Activated naive CD4-positive, alpha-beta T cell treated with anti-CD3 and anti-CD28 coated beads, Interleukin-2, amount 10 ng/mL, durations not matched to agents 7 days and 5 days (primary cell): ENCODE measurements at regions not wholly inside any gene's neighbourhood (a gene's known extent, or its start where the extent isn't known, plus 50 kb on each side); places are given as distances from the start of the nearest gene placed in this dataset.

Experiments used
- CTCF ChIA-PET: fragments of 350-600 bp; sonication (Branson Sonifier 250); formaldehyde crosslinking; loops from one replicate; lab custom pipeline; 2021; ENCODE audit warnings: antibody characterized with exemption; lab: Charles Lee
- DNase-seq: peaks from one replicate; pipeline ENCODE4 v3.0.0-alpha.2; 2020
- H3K27ac Mint-ChIP-seq: one replicate; pipeline ENCODE4 v1.8.0; 2021; ENCODE audit warnings: mild to moderate bottlenecking, moderate library complexity, mixed read lengths
- H3K27me3 Mint-ChIP-seq: one replicate; pipeline ENCODE4 v1.8.0; 2021; ENCODE audit warnings: mild to moderate bottlenecking, mixed read lengths
- H3K36me3 Mint-ChIP-seq: one replicate; pipeline ENCODE4 v1.8.0; 2021; ENCODE audit warnings: mixed read lengths
- H3K4me1 Mint-ChIP-seq: one replicate; pipeline ENCODE4 v1.8.0; 2021; ENCODE audit warnings: mixed read lengths
- H3K4me3 Mint-ChIP-seq: one replicate; pipeline ENCODE4 v1.8.0; 2021; ENCODE audit warnings: mild to moderate bottlenecking, moderate library complexity, mixed read lengths
- H3K9me3 Mint-ChIP-seq: one replicate; pipeline ENCODE4 v1.8.0; 2021; ENCODE audit warnings: mixed read lengths

DNA sequence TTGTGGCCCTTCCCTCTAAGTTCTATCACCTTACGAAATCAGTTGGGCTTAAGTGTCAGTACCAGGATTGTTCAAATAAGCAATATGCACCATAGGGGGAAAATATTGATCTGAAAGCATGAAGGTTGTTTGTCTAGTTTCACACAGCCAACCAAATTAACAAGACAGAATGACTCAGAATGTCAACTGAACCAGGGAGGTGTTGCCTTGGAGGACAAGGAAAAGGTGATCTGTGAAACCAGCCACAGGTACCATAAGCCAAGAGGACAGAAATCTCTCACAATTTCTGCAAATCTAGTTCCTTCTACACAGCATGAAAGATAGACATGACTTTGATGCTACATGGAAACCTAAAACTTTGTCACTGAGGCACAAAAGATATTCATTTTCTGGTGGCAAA lies 297.9 kb downstream of the BCL11B start:
- CTCF ChIA-PET, result no interaction called here
- peaks cover 15% of the 10 kb centered on the region for H3K27me3 Mint-ChIP-seq
- H3K4me1 Mint-ChIP-seq, result no peaks in the 10 kb centered on the region
- no peak overlapping the region for H3K27ac Mint-ChIP-seq
- DNase-seq, result no peak
- peaks cover 7% of the 10 kb centered on the region for H3K9me3 Mint-ChIP-seq
- peaks cover 4% of the 10 kb centered on the region for H3K36me3 Mint-ChIP-seq
- no peak overlapping the region for H3K4me3 Mint-ChIP-seq

DNA sequence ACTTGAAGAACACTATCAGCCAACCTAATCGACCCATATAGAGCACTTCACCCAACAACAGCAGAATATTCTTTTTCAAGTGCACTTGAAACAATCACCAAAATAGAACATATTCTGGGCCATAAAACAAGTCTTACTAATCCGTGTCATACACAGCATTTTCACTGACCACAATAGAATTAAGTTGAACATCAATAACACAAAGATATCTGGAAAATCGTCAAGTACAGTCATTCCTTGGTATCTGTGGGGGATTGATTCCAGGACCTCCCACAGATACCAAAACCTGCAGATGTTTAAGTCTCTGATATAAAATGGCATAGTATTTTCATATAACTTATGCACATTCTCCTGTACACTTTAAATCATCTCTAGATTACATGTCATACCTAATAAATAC lies 295.7 kb downstream of the BCL11B start:
- Mint-ChIP-seq H3K9me3 (peaks cover 14% of the 10 kb centered on the region), H3K27me3 (peaks cover 11% of the 10 kb centered on the region), H3K4me3 (no peak overlapping the region), H3K27ac (no peak overlapping the region), H3K4me1 (peaks cover 4% of the 10 kb centered on the region), H3K36me3 (peaks cover 12% of the 10 kb centered on the region)
- DNase-seq, result no peak
- CTCF ChIA-PET, result no interaction called here

DNA sequence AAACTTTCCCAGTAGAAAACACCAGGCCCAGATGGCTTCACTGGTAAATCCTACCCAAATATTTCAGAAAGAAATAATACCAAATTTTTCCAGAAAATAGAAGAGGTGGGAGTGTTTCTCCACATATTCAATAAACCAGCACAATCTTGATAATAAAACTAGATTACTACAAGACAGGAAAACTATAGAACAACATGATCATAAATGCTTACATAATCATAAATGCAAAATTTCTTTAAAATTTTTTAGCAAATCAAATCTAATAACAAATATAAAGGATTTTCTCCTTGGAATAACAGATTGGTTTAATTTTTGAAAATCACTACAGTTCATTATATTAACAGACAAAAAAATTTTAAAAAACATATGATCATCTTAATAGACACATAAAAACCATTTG lies 294.5 kb downstream of the BCL11B start:
- Mint-ChIP-seq H3K4me3 (no peak overlapping the region), H3K36me3 (peaks cover 12% of the 10 kb centered on the region), H3K4me1 (peaks cover 12% of the 10 kb centered on the region), H3K27me3 (peaks cover 9% of the 10 kb centered on the region), H3K9me3 (peaks cover 14% of the 10 kb centered on the region), H3K27ac (no peak overlapping the region)
- no peak for DNase-seq
- CTCF ChIA-PET, result no interaction called here

DNA sequence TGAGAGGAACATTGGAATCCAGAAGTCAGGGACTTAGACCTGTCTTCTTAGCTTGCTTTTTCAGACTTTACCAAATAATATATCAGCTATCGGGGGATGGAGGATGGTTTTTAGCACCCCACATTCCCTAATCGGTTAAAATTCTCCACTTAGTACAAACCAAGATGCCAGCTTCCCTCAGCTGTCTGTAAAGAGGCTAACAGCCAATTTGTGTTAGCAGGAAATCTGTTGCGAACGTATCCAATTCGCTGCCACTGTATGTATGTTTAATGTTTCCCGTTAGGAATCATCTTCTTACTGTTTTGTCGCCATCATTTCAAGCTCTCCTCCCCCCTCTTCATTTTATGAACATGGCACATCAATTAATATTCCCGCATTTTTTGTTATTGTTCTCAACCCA lies 289.0 kb downstream of the BCL11B start:
- CTCF ChIA-PET, result interaction anchor here (0.9 kb wide), 1 partner anchor 11 kb away, joined by 3 read pairs; no protein-coding TSS in a partner anchor
- no peaks in the 10 kb centered on the region for H3K27me3 Mint-ChIP-seq
- H3K9me3 Mint-ChIP-seq, result peaks cover 10% of the 10 kb centered on the region
- DNase-seq, result no peak
- peaks cover 12% of the 10 kb centered on the region for H3K36me3 Mint-ChIP-seq
- H3K4me1 Mint-ChIP-seq, result peaks cover 53% of the 10 kb centered on the region
- H3K4me3 Mint-ChIP-seq, result no peak overlapping the region
- H3K27ac Mint-ChIP-seq, result peak overlapping the region; percentile 4

DNA sequence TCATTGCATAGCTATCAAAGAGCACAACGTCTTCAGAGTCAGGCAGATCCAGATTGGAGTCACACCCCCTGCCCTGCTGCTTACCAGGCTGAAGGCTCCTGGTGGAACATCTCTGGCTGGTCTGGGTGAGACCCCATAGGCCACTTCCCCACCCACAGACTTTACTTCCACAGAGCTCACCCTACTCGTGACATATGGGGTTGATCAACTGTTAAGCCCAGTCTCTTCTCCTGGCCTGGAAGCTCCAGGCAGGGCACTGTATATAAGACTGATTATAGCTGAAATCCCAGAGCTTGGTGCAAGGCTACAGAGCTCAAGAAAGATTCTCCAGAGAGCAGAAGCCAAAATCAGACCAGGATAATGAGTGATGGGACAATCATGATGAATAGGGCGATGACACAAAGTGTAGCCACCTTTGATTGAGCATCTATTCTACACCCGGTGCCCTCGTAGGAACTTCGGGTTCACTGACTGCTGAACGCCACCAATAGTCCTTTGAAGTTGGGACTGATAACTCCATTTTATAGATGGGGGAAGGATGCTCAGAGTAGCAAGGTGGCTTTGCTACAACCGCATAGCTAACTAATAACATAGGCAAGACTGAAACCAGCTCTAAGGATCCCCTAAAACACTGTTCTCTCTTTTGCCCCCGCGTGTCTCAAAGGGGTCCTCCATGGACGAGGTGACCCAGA lies 287.8 kb downstream of the BCL11B start:
- H3K4me1 Mint-ChIP-seq, result peaks cover 59% of the 10 kb centered on the region
- H3K9me3 Mint-ChIP-seq, result peaks cover 7% of the 10 kb centered on the region
- H3K27me3 Mint-ChIP-seq, result no peaks in the 10 kb centered on the region
- CTCF ChIA-PET, result interaction anchor here (1.0 kb wide), 1 partner anchor 10 kb away, joined by 4 read pairs; no protein-coding TSS in a partner anchor
- DNase-seq, result no peak
- peak overlapping the region; percentile 97 for H3K27ac Mint-ChIP-seq
- H3K4me3 Mint-ChIP-seq, result peak overlapping the region; percentile 9
- peaks cover 6% of the 10 kb centered on the region for H3K36me3 Mint-ChIP-seq

DNA sequence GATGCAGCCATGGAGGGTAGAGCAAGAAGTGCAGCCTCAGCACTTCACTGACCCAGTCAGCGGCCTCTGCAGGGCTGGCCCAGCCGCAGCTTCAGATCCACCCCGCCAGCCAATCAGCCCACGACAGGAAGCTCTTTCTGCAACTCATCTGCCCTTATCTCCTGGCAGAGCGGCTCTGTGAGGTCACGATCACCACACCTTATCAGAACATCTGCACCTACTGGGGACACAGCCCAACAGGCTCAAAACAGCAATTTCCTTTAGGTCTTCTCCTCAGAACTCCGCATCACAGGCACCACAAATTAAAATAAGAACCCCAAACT lies 287.3 kb downstream of the BCL11B start:
- Mint-ChIP-seq H3K36me3 (peaks cover 4% of the 10 kb centered on the region), H3K4me1 (peaks cover 59% of the 10 kb centered on the region), H3K27ac (peak overlapping the region; percentile 97), H3K4me3 (peak overlapping the region; percentile 9), H3K9me3 (peaks cover 7% of the 10 kb centered on the region), H3K27me3 (no peaks in the 10 kb centered on the region)
- DNase-seq, result peak; percentile 89
- CTCF ChIA-PET, result interaction anchor here (0.6 to 1.0 kb wide), 2 partner anchors 9 to 844 kb away, joined by 3 to 4 read pairs; no protein-coding TSS in a partner anchor

DNA sequence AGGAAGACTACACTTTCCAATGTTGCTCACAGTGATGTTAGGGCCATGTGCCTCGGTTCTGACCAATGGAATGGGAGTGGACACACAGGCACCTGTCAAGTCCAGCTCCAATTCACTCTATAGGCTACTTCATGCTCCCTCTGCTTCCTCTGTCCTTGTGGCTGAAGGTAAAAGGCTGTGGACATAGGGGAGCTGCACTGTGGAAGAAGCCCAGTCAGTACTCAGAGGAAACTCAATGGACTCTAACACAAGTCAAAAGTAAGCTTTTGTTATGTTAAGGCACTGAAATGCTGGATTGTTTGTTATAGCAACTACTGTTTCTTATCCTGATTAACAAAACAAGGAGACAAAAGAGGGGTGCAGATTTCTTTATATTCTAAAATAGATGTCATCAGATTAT lies 278.2 kb downstream of the BCL11B start:
- H3K27ac Mint-ChIP-seq, result peak overlapping the region; percentile 91
- H3K4me1 Mint-ChIP-seq, result peaks cover 34% of the 10 kb centered on the region
- no peak for DNase-seq
- H3K9me3 Mint-ChIP-seq, result peaks cover 8% of the 10 kb centered on the region
- no peak overlapping the region for H3K4me3 Mint-ChIP-seq
- H3K36me3 Mint-ChIP-seq, result peaks cover 13% of the 10 kb centered on the region
- CTCF ChIA-PET, result interaction anchor here (1.5 to 1.8 kb wide), 2 partner anchors 9 to 11 kb away, joined by 3 to 4 read pairs; no protein-coding TSS in a partner anchor
- H3K27me3 Mint-ChIP-seq, result no peaks in the 10 kb centered on the region

DNA sequence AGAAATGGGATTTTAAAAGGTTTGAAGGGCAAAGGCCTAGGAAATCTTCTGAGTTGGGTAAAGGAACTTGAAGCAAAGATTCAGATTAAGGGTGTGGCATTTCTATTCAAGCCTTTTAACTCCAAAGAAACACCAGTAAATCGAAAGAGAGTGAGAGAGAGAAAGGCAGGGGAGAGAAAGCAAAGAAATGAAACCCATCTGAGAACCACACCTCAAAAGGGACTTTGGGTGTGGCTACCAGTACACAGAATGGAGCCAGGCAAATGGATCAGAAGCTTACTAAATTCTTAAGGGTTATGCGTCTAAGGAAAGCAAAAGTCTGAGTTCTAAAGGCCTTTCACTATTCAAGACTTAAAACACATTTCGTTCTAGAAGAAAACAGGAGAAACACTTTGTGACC lies 277.4 kb downstream of the BCL11B start:
- peaks cover 3% of the 10 kb centered on the region for H3K27me3 Mint-ChIP-seq
- peaks cover 33% of the 10 kb centered on the region for H3K4me1 Mint-ChIP-seq
- H3K9me3 Mint-ChIP-seq, result peaks cover 8% of the 10 kb centered on the region
- peak overlapping the region; percentile 91 for H3K27ac Mint-ChIP-seq
- CTCF ChIA-PET, result interaction anchor here (0.6 to 1.8 kb wide), 3 partner anchors 10 to 190 kb away, joined by 3 to 4 read pairs (median 3); no protein-coding TSS in a partner anchor
- H3K4me3 Mint-ChIP-seq, result peak overlapping the region; percentile 24
- H3K36me3 Mint-ChIP-seq, result peaks cover 13% of the 10 kb centered on the region
- DNase-seq, result peak; percentile 44

DNA sequence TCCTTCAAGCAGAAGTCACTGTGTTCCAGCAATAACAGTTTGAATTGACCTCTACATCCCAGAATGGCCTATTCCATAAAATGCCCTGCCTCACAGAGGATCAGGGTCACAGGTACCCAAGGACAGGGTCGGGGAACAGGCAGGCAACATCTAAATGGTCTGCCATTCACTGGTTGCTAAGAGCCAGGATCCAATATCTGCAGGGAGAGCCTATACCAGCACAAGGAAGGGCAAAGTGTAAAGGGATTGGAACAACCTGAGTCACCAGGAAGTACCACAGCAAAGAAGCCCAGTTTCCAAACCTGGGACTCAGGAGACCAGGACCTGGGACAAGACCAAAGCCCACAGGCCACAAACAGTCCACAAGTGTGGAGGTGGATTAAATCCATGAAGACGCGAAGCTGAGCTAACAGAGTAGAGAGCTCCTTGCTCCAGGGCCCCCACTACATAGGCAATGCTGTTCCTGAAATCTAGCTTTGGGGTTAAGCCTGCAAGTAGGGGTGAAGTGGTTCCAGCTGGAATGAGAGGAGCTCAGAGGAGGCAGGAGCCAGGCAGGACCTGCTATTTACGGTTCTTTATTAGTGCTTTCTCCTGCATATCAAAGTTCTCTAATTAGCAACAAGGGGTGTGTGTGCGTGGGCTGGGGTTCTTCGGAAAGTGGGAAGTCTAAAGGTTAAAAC lies 274.3 kb downstream of the BCL11B start:
- H3K4me3 Mint-ChIP-seq, result no peak overlapping the region
- peaks cover 8% of the 10 kb centered on the region for H3K9me3 Mint-ChIP-seq
- peaks cover 13% of the 10 kb centered on the region for H3K36me3 Mint-ChIP-seq
- CTCF ChIA-PET, result no interaction called here
- peaks cover 31% of the 10 kb centered on the region for H3K4me1 Mint-ChIP-seq
- DNase-seq, result no peak
- no peak overlapping the region for H3K27ac Mint-ChIP-seq
- H3K27me3 Mint-ChIP-seq, result peaks cover 8% of the 10 kb centered on the region

DNA sequence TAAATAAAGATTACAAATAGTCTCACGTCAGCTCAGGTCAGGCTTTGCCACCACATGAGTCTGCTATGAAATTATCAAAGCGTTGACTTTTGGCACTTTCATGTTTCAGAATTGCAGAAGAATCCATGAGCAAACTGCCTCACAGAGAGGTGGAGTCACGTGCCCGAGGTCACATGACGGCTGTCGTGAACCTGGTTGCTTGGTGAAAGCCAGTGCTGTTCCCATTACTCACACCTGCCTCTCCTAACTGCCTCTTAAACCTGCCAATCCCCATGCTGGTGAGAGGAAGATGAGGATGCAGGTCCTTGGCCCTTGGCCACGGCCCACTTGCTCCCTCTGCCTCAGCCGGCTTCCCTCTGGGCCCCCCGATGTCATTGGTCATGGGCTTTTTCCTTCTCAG lies 272.7 kb downstream of the BCL11B start:
- DNase-seq, result no peak
- peaks cover 17% of the 10 kb centered on the region for H3K4me1 Mint-ChIP-seq
- H3K27me3 Mint-ChIP-seq, result peaks cover 8% of the 10 kb centered on the region
- H3K27ac Mint-ChIP-seq, result no peak overlapping the region
- no peak overlapping the region for H3K4me3 Mint-ChIP-seq
- H3K36me3 Mint-ChIP-seq, result peaks cover 4% of the 10 kb centered on the region
- no peaks in the 10 kb centered on the region for H3K9me3 Mint-ChIP-seq
- CTCF ChIA-PET, result no interaction called here

DNA sequence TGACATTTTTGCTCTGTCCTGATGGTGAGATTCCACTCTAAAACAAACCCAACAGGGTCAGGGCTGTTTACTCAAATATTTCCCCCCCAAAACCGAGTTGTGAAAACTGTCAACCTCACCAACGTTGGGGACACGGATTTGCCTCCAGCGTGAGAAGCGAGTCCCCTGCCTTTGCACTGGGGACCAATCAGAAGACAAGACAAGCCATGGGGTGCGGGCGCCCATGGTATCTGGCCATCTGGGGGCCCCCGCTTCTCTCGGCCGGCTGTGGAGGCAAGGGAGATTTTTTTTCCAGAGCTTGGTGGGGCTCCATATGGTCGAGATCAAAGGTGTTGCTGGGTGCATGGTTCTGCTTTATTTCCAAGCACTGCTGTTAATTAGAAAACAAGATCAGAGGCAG lies 272.1 kb downstream of the BCL11B start:
- peaks cover 8% of the 10 kb centered on the region for H3K27me3 Mint-ChIP-seq
- H3K36me3 Mint-ChIP-seq, result peaks cover 4% of the 10 kb centered on the region
- peaks cover 11% of the 10 kb centered on the region for H3K4me1 Mint-ChIP-seq
- H3K4me3 Mint-ChIP-seq, result no peak overlapping the region
- no peak for DNase-seq
- no peaks in the 10 kb centered on the region for H3K9me3 Mint-ChIP-seq
- no peak overlapping the region for H3K27ac Mint-ChIP-seq
- CTCF ChIA-PET, result no interaction called here

DNA sequence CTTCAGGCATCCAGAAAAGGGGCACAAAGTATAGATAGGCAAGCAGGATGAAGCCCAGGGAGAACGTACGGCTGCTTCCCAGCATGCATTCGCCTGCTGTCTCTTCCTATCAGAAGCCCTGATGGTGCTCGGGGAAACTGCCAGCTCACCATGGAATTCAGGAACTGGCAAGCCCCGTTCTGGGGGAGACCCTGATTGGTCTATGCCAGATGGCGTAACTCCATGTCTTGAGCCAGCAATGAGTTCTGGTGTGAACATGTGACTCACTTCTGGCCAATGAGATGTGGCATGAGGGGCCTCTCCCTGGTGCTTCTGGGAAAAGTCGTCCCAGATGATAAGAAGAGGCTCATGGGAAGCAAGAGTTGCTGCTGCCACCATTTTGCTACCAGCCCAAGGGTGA lies 270.8 kb downstream of the BCL11B start:
- Mint-ChIP-seq H3K36me3 (no peaks in the 10 kb centered on the region), H3K27ac (no peak overlapping the region), H3K4me1 (no peaks in the 10 kb centered on the region), H3K9me3 (no peaks in the 10 kb centered on the region), H3K4me3 (no peak overlapping the region), H3K27me3 (peaks cover 8% of the 10 kb centered on the region)
- no peak for DNase-seq
- CTCF ChIA-PET, result no interaction called here

DNA sequence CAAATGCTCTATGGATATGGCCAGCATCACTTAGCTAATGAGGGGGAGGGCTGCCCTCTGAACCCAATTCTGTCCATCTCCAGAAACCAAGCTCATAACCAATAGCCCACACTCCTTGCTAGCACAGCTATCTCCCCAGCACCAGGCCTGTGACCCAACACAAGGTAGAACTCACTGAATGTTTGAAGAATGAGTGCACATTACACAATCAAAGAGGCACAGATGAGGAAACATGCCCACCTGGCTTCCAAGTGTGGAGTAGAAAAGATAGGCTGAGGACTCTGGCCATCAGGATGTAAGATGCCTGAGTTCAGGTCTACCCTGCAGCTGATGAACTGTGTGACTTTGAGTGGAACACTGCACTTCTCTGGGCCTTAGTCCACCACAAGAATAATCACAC lies 268.4 kb downstream of the BCL11B start:
- no peak for DNase-seq
- Mint-ChIP-seq H3K27ac (no peak overlapping the region), H3K4me3 (no peak overlapping the region), H3K4me1 (no peaks in the 10 kb centered on the region), H3K36me3 (no peaks in the 10 kb centered on the region), H3K27me3 (peaks cover 8% of the 10 kb centered on the region), H3K9me3 (peaks cover 5% of the 10 kb centered on the region)
- CTCF ChIA-PET, result no interaction called here

DNA sequence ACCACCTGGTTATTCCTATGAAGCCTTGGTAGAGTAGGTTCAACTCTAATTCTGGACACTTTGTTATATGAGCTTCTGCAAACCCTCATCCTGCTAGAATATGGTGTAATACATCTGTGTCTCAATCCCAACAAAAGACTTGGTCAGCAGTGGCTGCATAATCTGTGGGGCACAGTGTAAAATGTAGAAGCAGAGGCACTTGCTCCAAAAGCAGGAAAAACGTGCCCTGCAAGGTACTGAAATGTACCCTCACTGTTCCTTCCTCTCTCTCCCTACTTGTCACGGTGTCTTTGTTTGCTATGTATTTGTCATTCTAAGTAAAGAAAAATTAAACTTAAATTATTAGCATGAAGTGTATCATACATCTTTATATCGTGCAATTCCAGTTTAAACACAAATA lies 267.9 kb downstream of the BCL11B start:
- Mint-ChIP-seq H3K9me3 (peaks cover 10% of the 10 kb centered on the region), H3K36me3 (peaks cover 3% of the 10 kb centered on the region), H3K4me1 (peaks cover 2% of the 10 kb centered on the region), H3K4me3 (no peak overlapping the region), H3K27ac (no peak overlapping the region), H3K27me3 (peaks cover 8% of the 10 kb centered on the region)
- no peak for DNase-seq
- CTCF ChIA-PET, result no interaction called here

DNA sequence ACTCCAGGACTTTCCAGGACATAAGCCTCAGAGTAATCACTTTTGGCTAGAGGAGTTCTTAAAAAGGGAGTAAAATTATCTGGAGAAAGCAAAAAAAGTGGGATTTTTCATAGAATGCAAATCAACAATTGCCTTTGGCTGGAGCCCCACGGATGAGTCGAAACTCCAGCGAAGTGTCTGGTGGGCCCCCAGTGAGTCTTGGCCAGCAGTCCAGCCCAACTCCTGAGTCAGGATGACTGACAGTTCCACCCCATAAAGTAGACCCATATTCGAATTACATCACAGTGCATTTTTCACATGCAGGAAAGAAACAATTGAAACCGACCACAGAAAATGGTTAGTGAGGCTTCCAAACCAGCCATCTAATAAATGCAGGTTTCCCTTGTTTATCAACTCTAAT lies 265.7 kb downstream of the BCL11B start:
- peaks cover 19% of the 10 kb centered on the region for H3K9me3 Mint-ChIP-seq
- H3K27me3 Mint-ChIP-seq, result peaks cover 5% of the 10 kb centered on the region
- peaks cover 13% of the 10 kb centered on the region for H3K36me3 Mint-ChIP-seq
- no peak overlapping the region for H3K4me3 Mint-ChIP-seq
- H3K27ac Mint-ChIP-seq, result no peak overlapping the region
- peaks cover 12% of the 10 kb centered on the region for H3K4me1 Mint-ChIP-seq
- DNase-seq, result no peak
- CTCF ChIA-PET, result no interaction called here
